ENCODE measurements at regions not wholly inside any gene's neighbourhood (a gene's known extent, or its start where the extent isn't known, plus 50 kb on each side); places are given as distances from the start of the nearest gene placed in this dataset.

DNA sequence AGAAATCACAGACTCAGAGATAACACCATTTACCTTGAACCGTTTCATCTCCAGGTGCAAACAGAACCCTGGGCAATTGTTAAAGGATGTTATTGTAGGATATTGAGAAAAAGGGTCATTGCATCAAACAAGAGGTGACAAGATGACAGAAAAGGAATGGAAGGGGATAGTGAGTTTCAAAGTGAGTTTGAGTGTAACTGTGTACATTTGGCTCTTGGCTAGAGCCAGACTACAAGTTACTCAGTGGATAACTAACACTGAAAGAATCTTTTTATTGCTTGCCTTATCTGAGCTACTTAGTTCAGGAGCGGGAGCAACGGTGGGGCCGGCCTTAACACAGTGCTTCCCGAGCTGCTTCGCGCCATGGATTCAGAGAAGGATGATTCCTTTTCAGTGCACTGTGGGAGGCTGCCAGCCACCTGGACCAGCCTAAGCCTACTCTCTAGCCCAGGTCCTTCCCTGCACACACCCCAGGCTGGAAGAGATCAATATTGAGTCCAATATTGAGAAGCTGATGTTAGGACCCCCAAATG is 193.4 kb downstream of the ATPSCKMT start:
- H4K20me1 ChIP-seq (ENCODE audit: insufficient read depth) = no peaks in the 10 kb centered on the region
- no peaks in the 10 kb centered on the region for H3K9me2 ChIP-seq (ENCODE audit: insufficient read depth)
- no TSS peak for BruUV-seq (replicated peaks)
- ChIA-PET CTCF (no interaction called here), POLR2A (ENCODE audit: unreplicated experiment) (no interaction called here)
- H3K27me3 ChIP-seq (ENCODE audit: insufficient read depth, low read depth) = peaks cover 20% of the 10 kb centered on the region
- H3K27ac ChIP-seq = no peak overlapping the region
- H3K79me2 ChIP-seq (ENCODE audit: low read depth) = no peaks in the 10 kb centered on the region
- no peaks in the 10 kb centered on the region for H3K4me1 ChIP-seq (replicated peaks; ENCODE audit: insufficient read depth)
- H3K36me3 ChIP-seq (ENCODE audit: low read depth) = no peaks in the 10 kb centered on the region
- intact Hi-C loops (cut with micrococcal nuclease; ENCODE audit: unreplicated experiment) = no loop called here
- no peak overlapping the region for H3K4me3 ChIP-seq
- no peaks in the 10 kb centered on the region for H3F3A ChIP-seq (ENCODE audit: insufficient read depth, low read depth)
- no peak for DNase-seq
- H3K9me3 ChIP-seq (ENCODE audit: insufficient read depth, low read depth) = peaks cover 19% of the 10 kb centered on the region; the same call in 1 of the 2 replicates
- H3K4me2 ChIP-seq = no peak overlapping the region
- no peak overlapping the region for H2AFZ ChIP-seq
- TF ChIP-seq, protein P1, sequence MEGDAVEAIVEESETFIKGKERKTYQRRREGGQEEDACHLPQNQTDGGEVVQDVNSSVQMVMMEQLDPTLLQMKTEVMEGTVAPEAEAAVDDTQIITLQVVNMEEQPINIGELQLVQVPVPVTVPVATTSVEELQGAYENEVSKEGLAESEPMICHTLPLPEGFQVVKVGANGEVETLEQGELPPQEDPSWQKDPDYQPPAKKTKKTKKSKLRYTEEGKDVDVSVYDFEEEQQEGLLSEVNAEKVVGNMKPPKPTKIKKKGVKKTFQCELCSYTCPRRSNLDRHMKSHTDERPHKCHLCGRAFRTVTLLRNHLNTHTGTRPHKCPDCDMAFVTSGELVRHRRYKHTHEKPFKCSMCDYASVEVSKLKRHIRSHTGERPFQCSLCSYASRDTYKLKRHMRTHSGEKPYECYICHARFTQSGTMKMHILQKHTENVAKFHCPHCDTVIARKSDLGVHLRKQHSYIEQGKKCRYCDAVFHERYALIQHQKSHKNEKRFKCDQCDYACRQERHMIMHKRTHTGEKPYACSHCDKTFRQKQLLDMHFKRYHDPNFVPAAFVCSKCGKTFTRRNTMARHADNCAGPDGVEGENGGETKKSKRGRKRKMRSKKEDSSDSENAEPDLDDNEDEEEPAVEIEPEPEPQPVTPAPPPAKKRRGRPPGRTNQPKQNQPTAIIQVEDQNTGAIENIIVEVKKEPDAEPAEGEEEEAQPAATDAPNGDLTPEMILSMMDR (conservative IDR thresholded peaks at IDR 0.05) = no peak
- no peak for TF ChIP-seq EZH2 (IDR thresholded peaks at IDR 0.05; ENCODE audit: low read depth)

DNA sequence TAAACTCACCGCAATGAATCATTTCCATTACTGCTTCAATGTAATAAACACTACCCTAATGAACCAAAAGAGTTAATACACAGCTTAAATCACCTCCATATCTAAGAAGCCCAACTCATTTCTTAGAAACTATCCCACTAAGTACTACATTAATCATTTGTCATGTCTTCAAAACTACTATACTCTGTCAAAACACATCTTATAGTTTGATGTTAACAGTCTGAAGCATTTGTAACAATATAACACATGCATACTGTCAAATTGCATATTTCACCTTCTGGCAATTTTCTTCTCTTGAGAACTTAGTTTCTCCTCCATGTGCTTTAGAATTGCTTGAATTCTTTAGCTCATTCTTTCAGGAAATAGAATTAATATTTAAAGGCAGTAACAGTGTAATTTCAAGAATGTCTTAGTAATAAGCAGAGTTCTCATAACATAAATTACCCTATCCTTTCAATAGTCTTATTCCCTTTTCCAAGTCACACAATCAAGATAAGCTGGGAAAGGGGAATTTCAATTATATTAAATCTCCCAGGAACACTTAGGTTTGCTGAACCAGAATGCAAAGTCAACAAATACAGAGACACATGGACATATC is 199.7 kb downstream of the ATPSCKMT start:
- ChIA-PET POLR2A (ENCODE audit: unreplicated experiment) (no interaction called here), CTCF (no interaction called here)
- Histone ChIP-seq H3K27ac (no peak overlapping the region), H3F3A (ENCODE audit: insufficient read depth, low read depth) (no peaks in the 10 kb centered on the region), H3K4me2 (no peak overlapping the region), H3K27me3 (ENCODE audit: insufficient read depth, low read depth) (no peaks in the 10 kb centered on the region), H3K9me2 (ENCODE audit: insufficient read depth) (no peaks in the 10 kb centered on the region), H2AFZ (no peak overlapping the region), H3K36me3 (ENCODE audit: low read depth) (no peaks in the 10 kb centered on the region), H3K79me2 (ENCODE audit: low read depth) (no peaks in the 10 kb centered on the region), H3K4me3 (no peak overlapping the region), H3K9me3 (ENCODE audit: insufficient read depth, low read depth) (peaks cover 23% of the 10 kb centered on the region; the same call in 1 of the 2 replicates), H4K20me1 (ENCODE audit: insufficient read depth) (no peaks in the 10 kb centered on the region), H3K4me1 (replicated peaks; ENCODE audit: insufficient read depth) (no peaks in the 10 kb centered on the region)
- BruUV-seq (replicated peaks) = no TSS peak
- no peak for DNase-seq
- no peak for TF ChIP-seq EZH2 (IDR thresholded peaks at IDR 0.05; ENCODE audit: low read depth)
- TF ChIP-seq, protein P1 (conservative IDR thresholded peaks at IDR 0.05) = no peak
- intact Hi-C loops (cut with micrococcal nuclease; ENCODE audit: unreplicated experiment) = no loop called here

DNA sequence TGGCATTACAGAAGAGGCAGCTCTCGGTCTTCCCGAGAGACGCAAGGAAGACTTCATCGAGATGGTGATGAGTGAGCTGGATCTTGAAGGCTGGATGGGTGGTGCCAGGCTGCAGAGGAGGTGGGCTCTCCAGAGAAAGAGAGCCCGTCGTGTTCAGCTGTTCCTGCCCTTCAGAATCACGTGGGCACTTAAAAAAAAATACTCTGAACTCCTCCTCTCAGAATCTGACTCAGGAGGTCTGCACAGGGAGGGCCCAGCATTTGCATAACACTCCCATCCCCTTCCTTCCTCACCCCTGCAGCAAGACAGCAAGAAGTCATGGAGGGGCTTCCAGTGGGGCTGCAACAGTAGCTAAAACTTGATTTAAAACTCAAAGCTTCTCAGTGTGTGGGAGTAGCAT is 203.0 kb downstream of the ATPSCKMT start:
- Histone ChIP-seq H4K20me1 (ENCODE audit: insufficient read depth) (no peaks in the 10 kb centered on the region), H3K36me3 (ENCODE audit: low read depth) (no peaks in the 10 kb centered on the region), H3K4me3 (no peak overlapping the region), H3K9me3 (ENCODE audit: insufficient read depth, low read depth) (peaks cover 8% of the 10 kb centered on the region; the same call in 1 of the 2 replicates), H3K27me3 (ENCODE audit: insufficient read depth, low read depth) (no peaks in the 10 kb centered on the region), H3K27ac (no peak overlapping the region), H3K4me1 (replicated peaks; ENCODE audit: insufficient read depth) (no peaks in the 10 kb centered on the region), H3K4me2 (no peak overlapping the region), H3K79me2 (ENCODE audit: low read depth) (no peaks in the 10 kb centered on the region), H2AFZ (no peak overlapping the region), H3F3A (ENCODE audit: insufficient read depth, low read depth) (no peaks in the 10 kb centered on the region), H3K9me2 (ENCODE audit: insufficient read depth) (no peaks in the 10 kb centered on the region)
- TF ChIP-seq EZH2 (IDR thresholded peaks at IDR 0.05; ENCODE audit: low read depth) = no peak
- TF ChIP-seq, protein P1 (conservative IDR thresholded peaks at IDR 0.05) = no peak
- intact Hi-C loops (cut with micrococcal nuclease; ENCODE audit: unreplicated experiment) = no loop called here
- no peak for DNase-seq
- ChIA-PET CTCF (no interaction called here), POLR2A (ENCODE audit: unreplicated experiment) (no interaction called here)
- no TSS peak for BruUV-seq (replicated peaks)
